Peyer's patch (tissue), 4 donors: ENCODE measurements at regions not wholly inside any gene's neighbourhood (a gene's known extent, or its start where the extent isn't known, plus 50 kb on each side); places are given as distances from the start of the nearest gene placed in this dataset.

Experiments used
- DNase-seq, 3 donors: peaks; one replicate each; pipeline ENCODE4 v3.0.0-alpha.2; 2017 to 2019
- H3K27ac ChIP-seq, 4 donors: fragments of 200-600 bp; sonication (generic); one replicate each; pipeline ENCODE4 v1.5.1; 2016 to 2019
- H3K27me3 ChIP-seq, 2 donors: fragments of 200-600 bp; sonication (generic); one replicate each; pipeline ENCODE4 v1.5.1; 2019
- H3K36me3 ChIP-seq, 3 donors: fragments of 200-600 bp; sonication (generic); one replicate each; pipeline ENCODE4 v1.5.1; 2016 to 2019
- H3K4me1 ChIP-seq, 4 donors: fragments of 200-600 bp; sonication (generic); one replicate each; pipeline ENCODE4 v1.5.1; 2016 to 2019
- H3K4me3 ChIP-seq, 4 donors: fragments of 200-600 bp; sonication (generic); 1 replicate in 3 of 4; 2 replicates in 1 of 4; pipeline ENCODE4 v1.5.1; 2016 to 2019; ENCODE audit warnings: mild to moderate bottlenecking in 1 of 4
- H3K9me3 ChIP-seq, 4 donors: fragments of 200-600 bp; sonication (generic); one replicate each; pipeline ENCODE4 v1.5.1; 2016 to 2019; ENCODE audit warnings: mild to moderate bottlenecking in 1 of 4
- CTCF ChIP-seq, 6 experiments: fragments of 450-650 bp in 4 of 6; fragments of 200-600 bp in 2 of 6; sonication (generic) in 1 of 6; IDR thresholded peaks; one replicate each; pipeline ENCODE4 v1.5.1; 2017 to 2019; ENCODE audit warnings: antibody characterized with exemption in 6 of 6, mild to moderate bottlenecking in 3 of 6, moderate library complexity in 1 of 6
- POLR2A ChIP-seq, 2 donors: fragments of 450-650 bp; IDR thresholded peaks; one replicate each; pipeline ENCODE4 v1.5.1; 2017; ENCODE audit warnings: antibody characterized with exemption in 2 of 2, mild to moderate bottlenecking in 2 of 2, moderate library complexity in 2 of 2

GRCh38 chr19:27909185-27909840 lies 1303.6 kb downstream of the UQCRFS1 start:
- no peaks in the 10 kb centered on the region for H3K27me3 ChIP-seq

GRCh38 chr19:27906081-27906480 lies 1306.9 kb downstream of the UQCRFS1 start:
- H3K36me3 ChIP-seq: no peaks in the 10 kb centered on the region
- no peak for TF ChIP-seq POLR2A (IDR thresholded peaks at IDR 0.05)
- TF ChIP-seq CTCF (IDR thresholded peaks at IDR 0.05): no peak
- no peak overlapping the region for H3K4me3 ChIP-seq
- no peak overlapping the region for H3K27ac ChIP-seq
- H3K27me3 ChIP-seq: no peaks in the 10 kb centered on the region
- no peaks in the 10 kb centered on the region for H3K4me1 ChIP-seq
- peaks cover 0 to 6% (median 0%) of the 10 kb centered on the region in 4 donors for H3K9me3 ChIP-seq
- DNase-seq: no peak

More at GRCh38 chr19:27909185-27909840, 1303.6 kb downstream of the UQCRFS1 start:
- DNase-seq: no peak
- Histone ChIP-seq H3K4me1 (no peaks in the 10 kb centered on the region), H3K27ac (no peak overlapping the region), H3K9me3 (peaks cover 0 to 6% (median 0%) of the 10 kb centered on the region in 4 donors), H3K4me3 (no peak overlapping the region), H3K36me3 (no peaks in the 10 kb centered on the region)
- TF ChIP-seq CTCF (IDR thresholded peaks at IDR 0.05): no peak
- TF ChIP-seq POLR2A (IDR thresholded peaks at IDR 0.05): no peak

- no peak for DNase-seq
- Histone ChIP-seq H3K4me1 (no peaks in the 10 kb centered on the region), H3K36me3 (no peaks in the 10 kb centered on the region), H3K4me3 (no peak overlapping the region), H3K9me3 (peaks cover 0 to 4% (median 0%) of the 10 kb centered on the region in 4 donors), H3K27ac (no peak overlapping the region), H3K27me3 (no peaks in the 10 kb centered on the region)
- no peak for TF ChIP-seq POLR2A (IDR thresholded peaks at IDR 0.05)
- no peak for TF ChIP-seq CTCF (IDR thresholded peaks at IDR 0.05)
Observed at GRCh38 chr19:27905074-27905473, 1307.9 kb downstream of the UQCRFS1 start.

GRCh38 chr19:27901078-27901477 lies 1311.9 kb downstream of the UQCRFS1 start:
- no peak overlapping the region for H3K4me3 ChIP-seq
- no peaks in the 10 kb centered on the region for H3K27me3 ChIP-seq
- no peaks in the 10 kb centered on the region for H3K9me3 ChIP-seq
- no peaks in the 10 kb centered on the region for H3K36me3 ChIP-seq
- DNase-seq: no peak
- H3K4me1 ChIP-seq: no peaks in the 10 kb centered on the region
- H3K27ac ChIP-seq: no peak overlapping the region
- no peak for TF ChIP-seq POLR2A (IDR thresholded peaks at IDR 0.05)
- TF ChIP-seq CTCF (IDR thresholded peaks at IDR 0.05): no peak

GRCh38 chr19:27896091-27896490 lies 1316.9 kb downstream of the UQCRFS1 start:
- TF ChIP-seq POLR2A (IDR thresholded peaks at IDR 0.05) (no peak), CTCF (IDR thresholded peaks at IDR 0.05) (no peak)
- DNase-seq: no peak
- H3K27me3 ChIP-seq: no peaks in the 10 kb centered on the region
- no peaks in the 10 kb centered on the region for H3K36me3 ChIP-seq
- peaks cover 0 to 3% (median 0%) of the 10 kb centered on the region in 4 donors for H3K9me3 ChIP-seq
- no peaks in the 10 kb centered on the region for H3K4me1 ChIP-seq
- no peak overlapping the region for H3K4me3 ChIP-seq
- no peak overlapping the region for H3K27ac ChIP-seq
